IMR-90 (cell line): ENCODE measurements at regions not wholly inside any gene's neighbourhood (a gene's known extent, or its start where the extent isn't known, plus 50 kb on each side); places are given as distances from the start of the nearest gene placed in this dataset.

ENCODE experiments used
- ATAC-seq: fragments of 200-7000 bp; cut with Tn5 transposase; 2 replicates; pipeline ENCODE4 v1.9.1; 2020; ENCODE audit warnings: low read depth, mild to moderate bottlenecking, moderate library complexity
- BruUV-seq: library from RNA; stranded (reverse); fragments of 400-500 nt; replicated peaks from 2 replicates; lab custom pipeline; 2021; lab: Mats Ljungman, UMichigan
- CTCF ChIA-PET: fragments of 300-600 bp; formaldehyde crosslinking; extraction: SDS; loops from one replicate; lab custom pipeline; 2021; ENCODE audit warnings: antibody characterized with exemption; lab: Yijun Ruan, JAX
- POLR2A ChIA-PET: fragments of 300-600 bp; sonication (Branson Sonifier 250); formaldehyde crosslinking; loops from one replicate; lab custom pipeline; 2022; ENCODE audit warnings: antibody characterized with exemption; ENCODE audit not compliant: unreplicated experiment; lab: Charles Lee
- DNase-seq: peaks from one replicate; pipeline ENCODE4 v3.0.0; 2013
- H2AFZ ChIP-seq: replicated peaks from 2 replicates; pipeline ENCODE3; 2013; ENCODE audit warnings: low read length, mild to moderate bottlenecking; ENCODE audit not compliant: poor library complexity
- H2AK5ac ChIP-seq: 2 replicates; pipeline ENCODE4 v1.6.1; 2013; ENCODE audit warnings: low read depth, low read length, inconsistent platforms
- H2AK9ac ChIP-seq: replicated peaks from 2 replicates; pipeline ENCODE3; 2013; ENCODE audit warnings: mild to moderate bottlenecking, low read depth, low read length, moderate library complexity; ENCODE audit not compliant: poor library complexity
- H2BK120ac ChIP-seq: 2 replicates; pipeline ENCODE4 v1.6.1; 2013; ENCODE audit warnings: low read depth, low read length, inconsistent platforms
- H2BK15ac ChIP-seq: 3 replicates; pipeline ENCODE4 v1.6.1; 2013; ENCODE audit warnings: low read depth, low read length, inconsistent platforms
- H2BK20ac ChIP-seq: 2 replicates; pipeline ENCODE4 v1.6.1; 2013; ENCODE audit warnings: low read depth, mild to moderate bottlenecking, inconsistent platforms, low read length, moderate library complexity
- H2BK5ac ChIP-seq: 2 replicates; pipeline ENCODE4 v1.6.1; 2013; ENCODE audit warnings: mild to moderate bottlenecking, low read depth, low read length, inconsistent platforms; ENCODE audit not compliant: poor library complexity, severe bottlenecking
- H3K14ac ChIP-seq: replicated peaks from 2 replicates; pipeline ENCODE4 v1.6.1; 2013; ENCODE audit warnings: low read depth, low read length, inconsistent platforms
- H3K18ac ChIP-seq: 2 replicates; pipeline ENCODE4 v1.6.1; 2013; ENCODE audit warnings: low read depth, low read length, control low read depth
- H3K23ac ChIP-seq: 2 replicates; pipeline ENCODE4 v1.6.1; 2013; ENCODE audit warnings: low read depth, low read length, inconsistent platforms
- H3K27ac ChIP-seq: 2 replicates; pipeline ENCODE4 v1.5.1; 2013; ENCODE audit warnings: mild to moderate bottlenecking, control low read depth, low read length; ENCODE audit not compliant: insufficient read depth
- H3K27me3 ChIP-seq: 2 replicates; pipeline ENCODE4 v1.6.1; 2013; ENCODE audit warnings: low read length; ENCODE audit not compliant: control insufficient read depth, insufficient read depth
- H3K36me3 ChIP-seq: 2 replicates; pipeline ENCODE4 v1.6.1; 2013; ENCODE audit warnings: low read length, mixed read lengths; ENCODE audit not compliant: control insufficient read depth, insufficient read depth
- H3K4ac ChIP-seq: 2 replicates; pipeline ENCODE4 v1.6.1; 2013; ENCODE audit warnings: low read depth, low read length, inconsistent platforms
- H3K4me1 ChIP-seq: 2 replicates; pipeline ENCODE4 v1.6.1; 2013; ENCODE audit warnings: low read length, mixed read lengths; ENCODE audit not compliant: control insufficient read depth, insufficient read depth
- H3K4me2 ChIP-seq: 2 replicates; pipeline ENCODE4 v1.6.1; 2013; ENCODE audit warnings: low read depth, mild to moderate bottlenecking, control low read depth, low read length, moderate library complexity
- H3K4me3 ChIP-seq: 2 replicates; pipeline ENCODE4 v1.5.1; 2013; ENCODE audit warnings: low read depth, mild to moderate bottlenecking, control low read depth, low read length, moderate library complexity; ENCODE audit not compliant: insufficient read depth
- H3K56ac ChIP-seq: 2 replicates; pipeline ENCODE4 v1.6.1; 2013; ENCODE audit warnings: low read length, inconsistent platforms; ENCODE audit not compliant: insufficient read depth; ENCODE audit errors: extremely low read depth
- H3K79me1 ChIP-seq, 2 experiments: 2 replicates each; pipeline ENCODE4 v1.6.1; 2013; ENCODE audit warnings: low read length in 2 of 2, inconsistent platforms in 1 of 2, low read depth in 1 of 2
- H3K9ac ChIP-seq: 2 replicates; pipeline ENCODE4 v1.6.1; 2013; ENCODE audit warnings: low read depth, low read length, control low read depth
- H3K9me1 ChIP-seq: 2 replicates; pipeline ENCODE4 v1.6.1; 2013; ENCODE audit warnings: low read length, inconsistent platforms; ENCODE audit not compliant: insufficient read depth
- H3K9me3 ChIP-seq: 2 replicates; pipeline ENCODE4 v1.6.1; 2013; ENCODE audit warnings: low read length; ENCODE audit not compliant: control insufficient read depth, insufficient read depth
- H4K20me1 ChIP-seq: 2 replicates; pipeline ENCODE4 v1.6.1; 2013; ENCODE audit warnings: low read length, inconsistent platforms; ENCODE audit not compliant: insufficient read depth
- H4K5ac ChIP-seq: 2 replicates; pipeline ENCODE4 v1.6.1; 2013; ENCODE audit warnings: mild to moderate bottlenecking, low read depth, low read length, control low read depth
- H4K8ac ChIP-seq, 2 experiments: 2 replicates each; pipeline ENCODE4 v1.6.1; 2013; ENCODE audit warnings: low read depth in 2 of 2, low read length in 2 of 2, control low read depth in 1 of 2, inconsistent platforms in 1 of 2
- H4K91ac ChIP-seq: 2 replicates; pipeline ENCODE4 v1.6.1; 2013; ENCODE audit warnings: low read depth, low read length, inconsistent platforms; ENCODE audit not compliant: insufficient read depth
- CEBPB ChIP-seq: IDR thresholded peaks from 2 replicates; pipeline ENCODE4 v1.6.1; 2012; ENCODE audit warnings: low read depth, low read length, improper control_type of control experiment
- dilution Hi-C: fragments of 300-500 bp; cut with HindIII; formaldehyde crosslinking; loops from one replicate; pipeline ENCODE4 v1.14.3; 2018; ENCODE audit warnings: low sequenced_read_pairs; ENCODE audit not compliant: unreplicated experiment
- in situ Hi-C: fragments of 300-500 bp; cut with MboI; formaldehyde crosslinking; loops from 3 replicates; pipeline ENCODE4 v1.14.3; 2019; ENCODE audit warnings: low sequenced_read_pairs, inconsistent platforms, mixed read lengths
- intact Hi-C: fragments of 100-400 bp; cut with micrococcal nuclease; formaldehyde crosslinking; loops from 2 replicates; pipeline ENCODE4 v1.10.0; 2022
- TF ChIP-seq, protein P1 (sequence below): conservative IDR thresholded peaks from 2 replicates; pipeline ENCODE4 v1.5.1; 2012; ENCODE audit warnings: mild to moderate bottlenecking, low read depth, low read length, improper control_type of control experiment

DNA sequence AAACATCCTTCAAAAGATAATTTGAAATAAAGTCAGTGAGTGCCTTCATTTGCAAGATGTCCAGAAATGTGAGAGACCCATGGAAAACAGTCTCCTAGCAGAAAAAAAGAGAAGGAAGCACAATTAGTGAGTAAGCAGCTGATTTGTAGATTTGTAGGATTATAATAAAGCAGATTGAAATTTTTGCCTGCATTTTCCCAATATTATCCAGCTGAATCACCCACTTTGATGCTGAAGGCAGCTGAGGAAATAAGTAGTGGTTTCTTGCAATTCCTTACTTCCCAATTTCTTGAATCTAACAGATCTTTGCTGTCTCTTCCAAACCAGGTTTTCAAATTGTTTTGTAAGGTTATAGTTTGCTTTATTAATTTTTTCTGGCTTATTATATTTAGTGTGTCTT, 181.4 kb downstream of the GNAT3 start:
- Histone ChIP-seq H3K4me3 (no peak overlapping the region), H3K79me1 (no peaks in the 10 kb centered on the region), H3K56ac (no peak overlapping the region), H3K23ac (no peak overlapping the region; the same call in 1 of the 2 replicates), H3K4me2 (no peak overlapping the region), H2BK5ac (no peak overlapping the region), H3K27me3 (no peaks in the 10 kb centered on the region), H3K27ac (no peak overlapping the region), H3K4me1 (peaks cover 4% of the 10 kb centered on the region), H4K91ac (no peak overlapping the region), H3K14ac (peak overlapping the region; percentile 44; the same call in 1 of the 2 replicates), H2AK5ac (no peak overlapping the region), H3K18ac (peak overlapping the region; percentile 3; the same call in 1 of the 2 replicates), H3K9me1 (no peaks in the 10 kb centered on the region), H2BK20ac (peak overlapping the region; percentile 70), H4K20me1 (no peaks in the 10 kb centered on the region), H4K5ac (no peak overlapping the region), H3K4ac (peak overlapping the region; percentile 66; the same call in 1 of the 2 replicates), H3K9ac (no peak overlapping the region), H4K8ac (0 out of 4 replicates have a peak overlapping the region, but pooled peaks of 1 of the 2 experiments have one; percentile 23), H3K36me3 (no peaks in the 10 kb centered on the region), H2BK120ac (peak overlapping the region; percentile 73; the same call in 1 of the 2 replicates), H3K9me3 (no peaks in the 10 kb centered on the region), H2AFZ (no peak overlapping the region), H2AK9ac (no peak overlapping the region), H2BK15ac (0 out of 3 replicates have a peak overlapping the region, but pooled peaks have one; percentile 47)
- DNase-seq (peak; percentile 83), ATAC-seq (peak; percentile 74)
- dilution Hi-C loops = no loop called here
- TF ChIP-seq, protein P1, sequence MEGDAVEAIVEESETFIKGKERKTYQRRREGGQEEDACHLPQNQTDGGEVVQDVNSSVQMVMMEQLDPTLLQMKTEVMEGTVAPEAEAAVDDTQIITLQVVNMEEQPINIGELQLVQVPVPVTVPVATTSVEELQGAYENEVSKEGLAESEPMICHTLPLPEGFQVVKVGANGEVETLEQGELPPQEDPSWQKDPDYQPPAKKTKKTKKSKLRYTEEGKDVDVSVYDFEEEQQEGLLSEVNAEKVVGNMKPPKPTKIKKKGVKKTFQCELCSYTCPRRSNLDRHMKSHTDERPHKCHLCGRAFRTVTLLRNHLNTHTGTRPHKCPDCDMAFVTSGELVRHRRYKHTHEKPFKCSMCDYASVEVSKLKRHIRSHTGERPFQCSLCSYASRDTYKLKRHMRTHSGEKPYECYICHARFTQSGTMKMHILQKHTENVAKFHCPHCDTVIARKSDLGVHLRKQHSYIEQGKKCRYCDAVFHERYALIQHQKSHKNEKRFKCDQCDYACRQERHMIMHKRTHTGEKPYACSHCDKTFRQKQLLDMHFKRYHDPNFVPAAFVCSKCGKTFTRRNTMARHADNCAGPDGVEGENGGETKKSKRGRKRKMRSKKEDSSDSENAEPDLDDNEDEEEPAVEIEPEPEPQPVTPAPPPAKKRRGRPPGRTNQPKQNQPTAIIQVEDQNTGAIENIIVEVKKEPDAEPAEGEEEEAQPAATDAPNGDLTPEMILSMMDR = no peak
- peak; percentile 60; the same call in 1 of the 2 replicates for TF ChIP-seq CEBPB
- ChIA-PET POLR2A (no interaction called here), CTCF (interaction anchor here (0.6 to 1.3 kb wide), 2 partner anchors 18 to 73 kb away, joined by 3 to 4 read pairs; no protein-coding TSS in a partner anchor)
- in situ Hi-C loops = no loop called here
- intact Hi-C loops = no loop called here
- BruUV-seq = no TSS peak
